ENCODE measurements at regions not wholly inside any gene's neighbourhood (a gene's known extent, or its start where the extent isn't known, plus 50 kb on each side); places are given as distances from the start of the nearest gene placed in this dataset.

- ATAC-seq = no peak
- Histone ChIP-seq H3K4me3 (no peak overlapping the region), H3K4me1 (no peaks in the 10 kb centered on the region), H3K27ac (no peak overlapping the region), H3K4me2 (no peak overlapping the region), H3K9me3 (no peaks in the 10 kb centered on the region)
- WGBS (ENCODE audit: missing lambda C conversion rate) = 84% methylated on average over 3 of the region's 3 CpGs
- ChIA-PET POLR2A (no interaction called here), CTCF (no interaction called here)
- TF ChIP-seq MAX (IDR thresholded peaks at IDR 0.05) (no peak), JUN (IDR thresholded peaks at IDR 0.05) (no peak), POLR2A (IDR thresholded peaks at IDR 0.05; ENCODE audit: low read length) (no peak), FOSB (CRISPR knock-in tag; IDR thresholded peaks at IDR 0.05) (no peak), EHMT2 (IDR thresholded peaks at IDR 0.05; ENCODE audit: low read depth) (no peak), FOXS1 (CRISPR knock-in tag; IDR thresholded peaks at IDR 0.05) (no peak), PHF8 (IDR thresholded peaks at IDR 0.05; ENCODE audit: borderline replicate concordance, low read depth) (no peak), ATOH8 (CRISPR knock-in tag; IDR thresholded peaks at IDR 0.05; ENCODE audit: low read depth) (no peak), CHD2 (IDR thresholded peaks at IDR 0.05; ENCODE audit: low read length, partially characterized antibody) (no peak), HMGXB4 (CRISPR knock-in tag; IDR thresholded peaks at IDR 0.05; ENCODE audit: borderline replicate concordance) (no peak), ZC3H11A (IDR thresholded peaks at IDR 0.05) (no peak), RNF2 (IDR thresholded peaks at IDR 0.05; ENCODE audit: borderline replicate concordance, low read depth) (no peak), POLR2AphosphoS2 (conservative IDR thresholded peaks at IDR 0.05; ENCODE audit: low read length) (no peak), BCL3 (IDR thresholded peaks at IDR 0.05) (no peak)
- no peak for DNase-seq (ENCODE audit: low read depth in 1 of 2, low spot score in 1 of 2)
- no peak for FAIRE-seq
Observed at GRCh38 chr5:86671536-86671935, 53.8 kb downstream of the COX7C start.

- 32% methylated on average over 4 of the region's 4 CpGs for WGBS (ENCODE audit: missing lambda C conversion rate)
- no peak overlapping the region for H3K27ac ChIP-seq
- FAIRE-seq (no peak), ATAC-seq (no peak), DNase-seq (ENCODE audit: low read depth in 1 of 2, low spot score in 1 of 2) (no peak)
- TF ChIP-seq PBX3 (IDR thresholded peaks at IDR 0.05) (no peak), POLR2A (IDR thresholded peaks at IDR 0.05; ENCODE audit: low read length) (no peak), MAFK (IDR thresholded peaks at IDR 0.05; ENCODE audit: partially characterized antibody) (no peak), KDM5A (IDR thresholded peaks at IDR 0.05) (no peak), EHF (CRISPR knock-in tag; IDR thresholded peaks at IDR 0.05) (no peak)
- no peak overlapping the region for H3K4me2 ChIP-seq
- CTCF ChIA-PET = no interaction called here
- POLR2A ChIA-PET = no interaction called here
- no peaks in the 10 kb centered on the region for H3K4me1 ChIP-seq
- H3K9me3 ChIP-seq = no peaks in the 10 kb centered on the region
- no peak overlapping the region for H3K4me3 ChIP-seq
Observed at GRCh38 chr5:86674069-86674468, 56.3 kb downstream of the COX7C start.

- 45% methylated on average over 4 of the region's 4 CpGs for WGBS (ENCODE audit: missing lambda C conversion rate)
- no peak for FAIRE-seq
- Histone ChIP-seq H3K4me2 (no peak overlapping the region), H3K4me3 (no peak overlapping the region), H3K4me1 (no peaks in the 10 kb centered on the region), H3K9me3 (no peaks in the 10 kb centered on the region), H3K27ac (no peak overlapping the region)
- no peak for ATAC-seq
- POLR2A ChIA-PET = no interaction called here
- DNase-seq (ENCODE audit: low read depth in 1 of 2, low spot score in 1 of 2) = no peak
- CTCF ChIA-PET = no interaction called here
- TF ChIP-seq HOXA7 (CRISPR knock-in tag; IDR thresholded peaks at IDR 0.05) (no peak), EP300 (IDR thresholded peaks at IDR 0.05) (no peak), POLR2AphosphoS2 (conservative IDR thresholded peaks at IDR 0.05; ENCODE audit: low read length) (no peak), JUN (IDR thresholded peaks at IDR 0.05) (no peak), ZNF302 (CRISPR knock-in tag; IDR thresholded peaks at IDR 0.05) (no peak), HMGXB4 (CRISPR knock-in tag; IDR thresholded peaks at IDR 0.05; ENCODE audit: borderline replicate concordance) (no peak), JUNB (IDR thresholded peaks at IDR 0.05) (no peak), KDM5A (IDR thresholded peaks at IDR 0.05) (no peak), ZFP36 (IDR thresholded peaks at IDR 0.05; ENCODE audit: borderline replicate concordance, partially characterized antibody) (no peak), NR3C1 (IDR thresholded peaks at IDR 0.05) (no peak), REST (IDR thresholded peaks at IDR 0.05) (no peak)
Observed at GRCh38 chr5:86675311-86675710, 57.6 kb downstream of the COX7C start.
